IMR-90 (cell line): ENCODE measurements at regions not wholly inside any gene's neighbourhood (a gene's known extent, or its start where the extent isn't known, plus 50 kb on each side); places are given as distances from the start of the nearest gene placed in this dataset.
"Not testable (repeated sequence)": the region's sequence is repeated elsewhere in the genome, so short reads cannot be mapped to it uniquely, and the experiment has no call there.

Source experiments
- CTCF ChIP-seq: conservative IDR thresholded peaks from 2 replicates; pipeline ENCODE4 v1.5.1; 2012; ENCODE audit warnings: mild to moderate bottlenecking, low read depth, low read length, improper control_type of control experiment
- MAFK ChIP-seq: IDR thresholded peaks from 2 replicates; pipeline ENCODE4 v1.6.1; 2012; ENCODE audit warnings: low read depth, low read length, improper control_type of control experiment
- MAZ ChIP-seq: IDR thresholded peaks from 2 replicates; pipeline ENCODE4 v1.6.1; 2012; ENCODE audit warnings: low read depth, mild to moderate bottlenecking, low read length, improper control_type of control experiment, moderate library complexity, borderline replicate concordance
- NFE2L2 ChIP-seq: fragments of 150-350 bp; IDR thresholded peaks from 2 replicates; pipeline ENCODE4 v1.6.1; 2016; ENCODE audit warnings: low read depth, mild to moderate bottlenecking, low read length
- POLR2A ChIP-seq: IDR thresholded peaks from 2 replicates; pipeline ENCODE4 v1.6.1; 2012; ENCODE audit warnings: mild to moderate bottlenecking, low read depth, low read length
- RFX5 ChIP-seq: IDR thresholded peaks from 2 replicates; pipeline ENCODE4 v1.8.0; 2012; ENCODE audit warnings: low read depth, mild to moderate bottlenecking, low read length, moderate library complexity
- SMC3 ChIP-seq: fragments of 150-350 bp; IDR thresholded peaks from 2 replicates; pipeline ENCODE4 v1.6.1; 2016; ENCODE audit warnings: low read depth, mild to moderate bottlenecking, antibody characterized with exemption, low read length, moderate library complexity
- USF2 ChIP-seq: fragments of 150-350 bp; IDR thresholded peaks from 2 replicates; pipeline ENCODE4 v1.6.1; 2017; ENCODE audit warnings: mild to moderate bottlenecking, antibody characterized with exemption, low read length, low read depth

- TF ChIP-seq CTCF, MAFK, POLR2A, RFX5, MAZ, USF2, NFE2L2, SMC3: not testable (repeated sequence)
Measured at GRCh38 chr12:94905749-94906148, 97.7 kb downstream of the NDUFA12 start.
